NCI-H2227 (cell line): ENCODE measurements at regions not wholly inside any gene's neighbourhood (a gene's known extent, or its start where the extent isn't known, plus 50 kb on each side); places are given as distances from the start of the nearest gene placed in this dataset.

Experiments used
- DNase-seq: peaks from one replicate; lab custom pipeline; 2025; ENCODE audit not compliant: unreplicated experiment; lab: John Stamatoyannopoulos, UW

DNA sequence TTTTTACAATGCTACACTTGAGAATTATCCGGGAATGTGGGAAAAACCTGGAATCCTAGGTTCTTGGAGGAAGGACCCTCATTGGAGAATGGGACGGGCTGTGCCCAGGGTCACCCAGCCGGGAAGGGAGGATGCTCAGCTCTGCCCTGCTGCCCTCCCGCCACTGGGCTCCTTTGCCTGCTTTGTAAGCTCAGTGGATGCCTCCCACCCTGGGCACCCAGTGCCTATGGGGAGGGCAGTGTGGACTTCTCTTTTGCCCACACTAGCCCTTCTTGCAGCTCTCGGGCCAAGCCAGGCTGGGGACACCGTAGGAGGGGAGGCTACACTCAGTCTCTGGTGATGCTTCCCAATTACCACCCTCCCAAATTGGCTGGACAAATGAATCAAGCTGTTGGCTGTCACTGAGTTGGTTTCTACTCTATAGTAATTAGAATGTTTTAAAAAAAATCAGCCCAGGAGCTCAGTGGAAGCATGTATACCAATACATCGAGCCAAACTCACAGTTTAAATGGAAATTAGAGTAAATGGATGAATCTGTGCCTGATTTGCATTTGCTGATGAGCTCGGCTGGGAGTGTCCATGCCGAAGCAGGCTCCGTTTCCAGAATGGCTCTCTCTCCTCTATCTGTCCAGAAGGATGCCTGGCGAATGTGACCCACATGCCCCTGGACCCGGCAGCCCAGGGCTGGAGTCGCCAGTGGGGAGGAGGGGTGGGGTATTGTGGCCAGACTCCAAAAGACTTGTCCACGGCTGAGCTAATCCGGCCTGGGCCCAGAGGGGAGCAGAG is 317.0 kb downstream of the CTTN start:
- DNase-seq = no peak

DNA sequence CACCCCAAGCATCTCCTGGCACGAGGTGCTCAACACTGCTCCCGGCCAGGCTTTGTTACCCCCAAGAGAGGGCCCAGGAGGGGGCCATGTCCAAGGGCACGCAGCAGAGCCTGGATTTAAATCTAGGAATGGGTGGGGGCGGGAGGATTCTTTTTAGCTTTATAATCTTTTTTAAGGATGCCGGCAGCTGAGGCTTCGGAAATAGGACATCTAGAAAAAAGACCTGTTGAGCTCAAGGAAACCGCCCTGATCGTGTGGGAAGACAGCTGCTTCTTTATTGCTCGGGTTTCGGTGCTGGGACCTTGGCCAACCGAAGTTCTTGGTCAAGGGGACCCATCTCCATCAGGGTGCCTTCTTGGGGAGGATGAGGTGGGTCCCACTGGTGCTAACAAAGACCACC is 317.9 kb downstream of the CTTN start:
- no peak for DNase-seq

DNA sequence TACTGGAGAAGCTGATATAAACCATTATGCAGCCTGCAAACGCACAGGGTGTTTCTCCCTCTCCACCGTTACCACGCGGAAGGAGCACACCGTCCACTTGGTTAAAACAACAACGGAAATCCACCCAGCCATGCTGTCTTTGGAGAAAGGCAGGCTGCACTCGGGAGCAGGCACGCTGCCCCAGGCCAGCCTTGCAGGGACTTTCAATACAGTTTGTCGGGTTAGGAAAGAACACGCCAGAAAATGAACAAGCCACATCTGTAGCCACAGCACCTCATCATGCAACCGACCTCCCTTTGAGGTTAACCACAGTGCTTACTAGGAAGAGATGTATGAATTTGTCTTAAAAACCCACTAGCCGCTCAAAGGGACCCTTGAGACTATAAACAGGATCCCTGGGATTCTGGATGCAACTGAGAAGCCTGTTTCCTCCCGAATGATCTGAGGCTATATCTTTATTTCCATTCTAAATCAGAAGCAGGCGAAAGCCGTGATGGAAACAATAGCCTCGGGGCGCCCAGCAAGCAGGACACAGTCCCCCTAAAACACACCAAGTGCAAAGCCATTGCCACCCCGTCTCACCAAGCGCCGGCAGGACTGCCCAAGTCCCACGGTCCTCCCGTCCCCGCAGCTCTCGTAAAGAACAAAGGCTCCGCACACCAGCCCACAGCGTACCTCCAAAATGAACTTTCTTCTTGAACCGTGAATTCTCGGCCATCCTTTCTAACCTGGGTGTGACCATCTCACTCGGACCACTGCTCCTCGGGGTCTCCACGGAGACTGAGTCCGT is 318.9 kb downstream of the CTTN start:
- peak; percentile 58 for DNase-seq

DNA sequence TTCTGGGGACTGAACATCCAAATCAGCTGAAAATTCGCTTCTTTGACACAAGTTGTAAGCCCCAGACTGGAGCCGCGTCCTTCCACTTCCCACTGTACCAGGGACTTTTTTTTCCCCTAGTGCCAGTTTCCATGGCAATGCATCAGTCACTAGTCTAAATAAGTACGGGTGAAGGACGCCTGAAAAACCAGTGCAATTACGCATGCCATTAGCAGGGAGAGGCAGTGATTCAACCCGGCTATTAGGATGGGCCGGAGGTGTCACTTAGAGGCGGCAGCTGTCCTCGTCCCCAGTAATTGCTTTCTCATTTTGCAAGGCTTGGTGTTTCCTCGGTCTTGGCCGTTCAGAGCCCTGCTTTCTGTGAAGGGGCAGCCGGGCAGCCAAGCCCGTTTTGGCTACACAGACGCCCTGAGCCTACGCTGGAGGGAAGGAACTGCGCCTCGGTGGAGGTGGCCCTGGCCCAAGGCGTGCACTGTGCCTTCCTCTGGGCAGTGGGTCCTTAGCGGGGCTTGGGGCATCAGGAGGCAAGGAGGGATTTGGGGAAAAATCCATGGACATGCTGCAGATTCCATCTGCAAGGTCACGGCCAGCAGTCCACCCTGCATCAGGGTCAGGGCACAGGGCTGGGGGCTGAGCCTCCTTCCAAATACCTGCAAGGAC is 319.7 kb downstream of the CTTN start:
- DNase-seq = peak; percentile 93

DNA sequence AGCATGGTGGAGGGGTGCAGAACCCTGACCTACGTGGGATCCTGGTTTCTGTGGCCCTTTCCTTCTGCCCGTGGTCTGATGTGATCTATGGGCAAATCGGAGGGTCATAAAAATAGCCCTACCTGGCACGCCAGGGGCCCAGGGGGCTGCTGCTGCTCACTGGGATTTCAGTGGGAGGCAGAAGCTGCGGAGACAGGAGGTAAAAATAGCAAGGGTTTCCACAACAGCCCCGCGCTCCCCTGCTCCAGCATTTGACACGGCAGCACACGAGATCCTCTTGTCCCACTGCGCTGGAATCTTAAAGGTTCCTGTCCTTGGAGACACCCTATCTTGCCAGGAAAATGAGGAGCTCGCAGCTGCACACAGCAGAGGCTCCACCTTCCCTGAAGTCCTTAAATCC is 321.2 kb downstream of the CTTN start:
- DNase-seq = no peak

DNA sequence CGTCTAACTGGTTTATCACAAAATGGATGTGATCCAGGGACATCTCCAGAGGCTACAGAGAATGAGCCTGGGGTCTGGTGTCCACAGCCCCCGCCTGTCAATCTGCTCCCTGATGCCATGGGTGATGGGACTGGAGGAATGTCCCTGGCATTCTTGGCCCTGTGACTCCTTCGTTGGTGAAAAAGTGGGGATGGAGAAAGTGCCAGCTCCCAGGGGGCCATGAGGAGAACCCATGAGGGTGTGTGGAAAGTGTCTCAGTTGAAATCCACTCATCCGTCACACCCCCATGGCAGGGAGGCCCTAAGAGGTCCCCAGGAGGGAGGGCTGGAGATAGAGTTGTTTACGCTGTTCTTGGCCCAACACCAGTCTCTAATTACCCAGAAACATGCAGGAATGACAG is 322.0 kb downstream of the CTTN start:
- DNase-seq = no peak

DNA sequence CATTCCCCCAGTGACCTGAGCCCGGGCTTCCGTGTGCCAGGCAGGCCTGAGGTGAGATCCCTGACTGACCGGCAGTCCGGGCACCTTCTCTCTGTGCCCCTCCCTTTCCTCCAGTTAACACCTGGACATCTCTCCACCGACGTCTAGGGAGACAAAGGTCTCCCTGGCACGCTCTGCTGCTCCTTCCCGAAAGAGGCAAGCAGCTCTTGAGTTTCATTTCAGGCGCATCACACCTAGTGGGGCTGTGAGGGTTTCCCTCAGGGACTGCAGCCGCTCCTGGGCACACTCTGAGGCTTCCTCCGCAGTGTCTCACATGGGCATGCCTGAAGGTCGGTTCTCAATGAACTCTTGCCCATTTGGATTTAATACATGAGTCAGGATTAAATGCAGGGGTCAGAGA is 322.7 kb downstream of the CTTN start:
- DNase-seq = no peak

DNA sequence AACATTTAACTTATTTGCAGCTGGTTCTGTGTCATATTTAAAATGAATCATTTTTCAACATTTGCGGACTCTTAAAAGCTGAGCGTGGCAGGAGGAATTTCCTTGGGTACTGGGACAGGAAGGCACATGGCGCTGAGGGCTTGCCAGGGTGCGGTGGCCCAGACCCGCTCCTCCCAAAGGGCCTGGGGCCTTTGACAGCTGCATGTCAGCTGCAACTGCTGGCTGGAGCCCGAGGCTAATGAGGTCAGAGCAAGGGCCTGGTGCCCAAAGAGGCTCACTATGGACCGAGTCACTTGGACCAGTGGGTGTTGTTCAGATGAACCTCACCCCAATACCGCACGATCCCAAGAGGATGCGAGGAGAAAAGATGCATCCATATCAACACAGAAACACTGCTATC is 326.9 kb downstream of the CTTN start:
- no peak for DNase-seq

DNA sequence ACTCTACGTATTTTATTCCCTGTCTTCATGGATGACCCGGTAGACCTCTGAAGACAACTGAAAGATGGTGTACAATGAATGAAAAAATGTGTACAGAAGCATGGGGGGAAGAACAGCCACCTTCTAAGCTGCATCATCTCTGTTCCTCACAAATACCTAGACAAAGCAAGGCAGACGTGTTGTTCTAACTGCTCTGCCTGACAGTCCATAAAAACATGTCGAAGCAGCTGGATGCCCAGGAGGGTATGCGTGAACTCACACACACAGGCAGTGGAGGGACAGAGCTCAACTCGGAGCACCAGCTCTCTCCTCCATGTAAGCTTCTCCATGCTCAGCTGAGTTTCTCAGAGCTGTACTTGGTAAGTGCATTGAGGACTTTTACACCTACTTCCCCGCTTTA is 327.4 kb downstream of the CTTN start:
- no peak for DNase-seq

DNA sequence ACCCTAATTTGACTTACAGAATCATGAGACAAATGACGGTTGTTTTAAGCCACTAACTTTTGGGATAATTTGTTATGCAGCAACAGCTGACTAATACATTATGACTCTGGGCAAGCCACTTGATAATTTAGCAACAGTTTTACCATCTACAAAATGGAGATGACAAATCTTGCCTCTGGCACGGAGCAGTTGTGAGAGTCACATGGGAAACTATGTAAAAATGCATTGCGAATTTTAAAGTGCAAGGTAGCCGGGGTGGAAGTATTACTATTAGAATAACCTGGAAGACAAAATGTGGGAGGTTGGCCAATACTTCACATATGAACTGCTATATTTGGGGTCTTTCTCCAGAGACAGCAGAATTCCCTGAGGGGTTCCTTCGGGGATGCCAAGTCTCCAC is 328.7 kb downstream of the CTTN start:
- DNase-seq = no peak

DNA sequence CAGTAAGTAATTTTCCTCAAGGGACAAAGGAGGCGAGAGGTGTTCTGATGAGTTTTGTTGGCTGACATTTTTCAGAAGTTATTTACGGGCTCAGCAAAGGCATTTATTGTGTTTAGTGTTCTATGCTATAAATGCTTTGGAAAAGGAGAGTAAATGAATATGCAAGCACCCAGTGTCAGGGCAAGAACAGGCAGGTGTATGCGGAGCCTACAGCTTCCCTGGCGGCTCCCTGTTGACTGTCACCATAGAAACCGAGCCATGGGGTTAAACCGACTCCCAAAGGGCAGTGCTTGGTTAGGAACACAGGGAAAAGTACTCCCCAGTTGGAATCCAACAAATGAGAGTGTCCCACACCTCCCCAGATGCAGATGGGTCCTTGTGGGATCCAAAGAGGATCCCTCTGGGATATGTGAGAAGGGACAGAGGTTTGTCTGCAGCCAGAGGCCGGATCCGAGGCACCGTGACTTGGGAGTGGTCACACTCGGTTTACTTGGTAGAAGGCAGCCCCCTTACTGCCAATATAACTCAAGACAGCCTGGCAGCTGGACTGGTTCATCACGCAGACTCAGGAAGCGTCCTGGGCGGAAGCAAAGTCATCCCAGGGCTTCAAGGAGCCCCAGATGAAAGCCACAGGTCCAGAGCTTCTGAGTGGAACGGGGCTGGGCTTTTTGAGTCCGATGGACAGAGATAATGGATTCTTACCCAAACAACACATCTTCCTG is 329.7 kb downstream of the CTTN start:
- DNase-seq = peak; percentile 34

DNA sequence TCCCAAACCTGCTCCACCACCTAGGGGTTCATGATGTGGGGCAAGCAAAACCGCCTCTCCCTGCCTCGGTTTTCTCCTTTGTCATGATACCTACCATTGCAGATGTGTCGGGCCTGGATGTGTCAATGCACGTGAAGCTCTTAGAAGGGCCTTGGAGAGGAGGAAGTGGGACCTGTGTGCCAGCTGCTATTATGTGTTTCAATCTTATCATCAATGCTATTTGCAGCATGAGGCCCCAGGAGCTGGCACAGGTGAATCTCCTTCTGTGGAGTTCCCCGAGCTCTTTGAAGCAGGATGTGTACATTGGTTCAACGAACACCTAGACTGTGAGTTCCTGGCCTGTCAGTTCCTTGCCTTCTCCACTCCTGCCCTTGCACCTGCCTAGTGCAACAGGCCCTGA is 331.6 kb downstream of the CTTN start:
- no peak for DNase-seq

DNA sequence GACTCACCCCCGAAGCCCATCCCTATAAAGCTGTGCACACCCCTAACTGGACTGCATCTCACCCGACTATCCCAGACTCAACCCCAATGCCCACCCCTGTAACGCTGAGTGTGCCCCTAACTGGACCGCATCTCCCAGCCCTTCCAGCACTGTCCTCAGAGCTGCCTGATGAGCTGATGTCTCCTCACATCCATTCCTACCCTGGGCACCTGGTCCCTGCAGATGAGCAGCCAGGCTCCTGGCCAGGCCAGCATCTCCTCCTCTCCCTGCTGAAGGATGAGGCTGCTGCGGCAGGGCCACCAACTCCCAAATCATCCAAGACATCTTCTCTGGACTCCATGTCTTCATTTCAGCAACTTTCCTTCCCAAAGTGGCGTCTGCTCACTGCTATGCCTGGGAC is 332.1 kb downstream of the CTTN start:
- no peak for DNase-seq

DNA sequence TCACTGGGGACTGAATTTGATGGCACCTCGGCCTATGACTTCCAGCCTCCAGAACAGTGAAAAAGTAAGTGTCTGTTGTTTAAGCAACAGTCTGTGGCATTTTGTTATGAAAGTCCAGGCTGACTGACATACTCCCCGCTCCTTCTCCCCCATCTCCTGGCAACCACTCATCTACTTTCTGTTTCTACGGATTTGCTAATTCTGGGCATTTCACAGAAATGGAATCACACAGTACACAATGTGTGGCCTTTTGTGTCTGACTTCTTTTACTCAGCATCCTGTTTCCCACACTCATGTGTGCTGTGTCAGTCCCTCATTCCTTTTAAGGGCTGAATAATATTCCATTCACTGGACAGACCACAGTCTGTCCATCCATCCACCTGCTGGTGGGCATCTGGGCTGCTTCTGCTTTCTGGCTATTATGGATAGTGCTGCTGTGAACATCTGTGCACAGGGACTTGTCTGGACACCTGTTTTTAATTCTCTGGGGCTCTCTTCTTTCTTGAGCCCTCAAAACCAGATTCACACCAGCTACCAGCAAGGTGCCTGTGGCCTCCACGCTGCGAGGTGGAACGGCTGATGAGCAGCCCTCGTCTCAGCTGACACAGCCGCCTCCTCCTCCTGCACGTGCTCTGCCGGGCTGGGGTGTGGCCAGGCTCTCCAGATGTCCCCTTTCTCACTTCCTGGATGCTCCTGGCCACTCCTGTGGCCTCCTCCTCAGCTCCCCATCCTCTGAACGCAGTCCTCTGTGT is 333.1 kb downstream of the CTTN start:
- DNase-seq = no peak

DNA sequence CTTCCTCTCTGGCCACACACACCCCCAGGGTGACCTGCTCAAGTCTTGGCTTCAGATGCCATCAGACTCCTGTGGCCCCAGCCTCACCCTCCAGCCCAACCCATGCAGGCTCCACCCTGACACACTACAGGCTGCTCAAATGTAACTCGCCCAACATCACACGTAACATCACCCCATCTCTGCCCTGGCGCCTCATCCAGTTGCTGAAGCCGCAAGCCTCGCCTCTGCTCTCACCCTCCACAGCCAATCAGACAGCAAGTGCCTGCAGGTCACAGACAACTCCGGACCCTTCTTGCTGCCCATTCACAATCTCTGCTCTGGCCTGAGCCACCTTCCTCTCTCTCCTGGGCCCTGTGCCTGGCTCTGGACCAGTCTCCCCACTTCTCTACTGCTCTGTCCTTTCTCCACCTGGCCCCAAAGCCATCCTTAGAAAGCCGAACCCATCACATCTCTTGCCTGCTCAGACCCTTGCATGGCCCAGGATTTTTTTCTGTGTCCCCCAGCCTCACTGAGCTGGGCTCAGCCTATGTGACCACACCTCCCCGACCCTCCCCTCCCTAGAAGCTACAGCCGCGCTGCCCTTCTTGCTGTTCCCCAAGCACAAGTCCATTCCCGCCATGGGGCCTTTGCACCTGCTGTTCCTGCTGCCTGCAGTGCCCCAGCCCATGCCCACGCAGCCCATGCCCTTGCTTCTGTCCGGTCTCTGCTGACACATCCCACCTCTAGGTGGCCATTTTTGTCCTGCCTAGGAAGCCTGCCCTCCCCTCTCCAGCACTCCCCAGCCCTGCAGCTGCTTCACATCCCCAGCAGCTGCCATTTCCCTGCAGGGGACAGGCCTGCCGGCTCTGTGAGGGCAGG is 333.9 kb downstream of the CTTN start:
- DNase-seq = no peak

DNA sequence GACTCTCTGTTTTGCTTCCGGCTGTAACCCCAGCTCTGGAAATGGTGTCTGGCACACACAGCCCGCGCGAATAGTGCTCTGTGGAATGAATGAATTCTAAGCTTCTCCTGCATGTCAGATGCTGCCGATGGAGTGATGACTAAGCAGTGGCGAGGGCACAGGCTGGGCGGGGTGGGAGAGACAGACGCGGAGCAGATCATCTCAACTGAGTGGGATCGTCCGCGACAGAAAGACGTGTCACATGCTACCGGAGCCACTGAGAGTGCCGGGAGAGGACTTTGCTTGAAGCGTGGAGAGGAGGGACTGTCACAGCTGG is 334.5 kb downstream of the CTTN start:
- no peak for DNase-seq

DNA sequence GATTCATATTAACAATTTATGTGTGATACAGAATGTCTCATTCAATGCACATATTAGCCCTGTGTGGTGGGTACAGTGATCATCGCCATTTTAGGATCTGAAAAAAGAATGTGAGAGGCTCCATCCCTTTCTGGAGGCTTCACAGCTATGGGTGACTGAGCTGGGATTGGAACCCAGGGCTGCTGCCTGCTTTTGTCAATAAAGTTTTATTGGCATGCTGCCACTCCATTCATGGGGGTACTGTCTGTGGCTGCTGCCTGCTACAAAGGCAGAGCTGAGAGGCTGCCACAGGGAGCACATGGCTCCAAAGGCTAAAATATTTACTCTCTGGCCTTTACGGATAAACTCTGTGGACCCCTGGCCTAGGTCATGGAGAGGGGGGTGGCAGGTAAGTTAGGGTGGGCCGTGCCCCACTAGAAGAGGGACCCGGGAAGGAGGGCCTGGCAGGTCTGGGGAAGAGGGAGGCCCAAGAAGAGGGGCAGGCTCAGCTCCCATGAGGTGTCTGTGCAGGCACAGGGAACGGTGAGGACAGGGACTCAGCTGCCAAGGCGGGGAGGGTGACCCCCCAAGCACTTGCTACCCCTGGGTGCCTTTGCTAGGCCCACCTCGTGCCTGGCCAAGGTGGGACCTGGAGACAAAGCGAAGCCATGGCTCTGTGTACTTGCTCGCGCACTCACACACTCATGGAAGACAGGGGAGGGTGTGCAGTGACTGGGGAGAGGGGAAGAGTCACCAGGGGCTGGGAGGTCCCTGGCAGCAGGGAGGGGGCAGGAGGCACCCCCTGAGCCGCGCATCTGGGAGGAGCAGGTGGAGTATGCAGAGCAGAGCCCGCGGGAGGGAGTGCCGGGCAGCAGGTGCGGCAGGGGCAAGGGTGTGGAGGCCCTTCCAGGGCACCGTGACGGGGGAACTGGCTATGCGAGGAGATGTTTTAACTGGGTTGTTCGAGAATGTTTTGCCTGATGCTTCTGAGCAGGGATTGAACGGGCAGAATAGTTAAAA is 335.3 kb downstream of the CTTN start:
- DNase-seq = no peak

DNA sequence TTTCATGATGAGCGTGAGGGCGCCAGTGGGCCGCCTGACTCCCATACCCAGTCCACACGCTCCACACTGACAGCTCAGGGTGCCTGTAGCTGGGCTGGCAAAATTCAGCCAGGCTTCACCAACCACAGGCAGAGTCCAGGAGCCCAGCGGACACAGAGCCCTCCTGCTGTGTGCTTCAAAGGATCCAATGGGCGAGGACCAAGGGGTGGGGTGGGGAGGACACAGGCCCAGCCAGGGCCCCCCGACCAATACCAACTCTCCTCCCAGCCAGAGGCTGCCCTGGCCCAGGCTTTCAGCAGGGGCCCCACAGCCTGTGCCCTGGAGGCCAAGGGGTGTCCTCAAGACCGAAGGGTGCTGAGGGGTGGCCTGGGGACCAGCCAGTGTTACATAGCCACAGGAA is 336.1 kb downstream of the CTTN start:
- no peak for DNase-seq

DNA sequence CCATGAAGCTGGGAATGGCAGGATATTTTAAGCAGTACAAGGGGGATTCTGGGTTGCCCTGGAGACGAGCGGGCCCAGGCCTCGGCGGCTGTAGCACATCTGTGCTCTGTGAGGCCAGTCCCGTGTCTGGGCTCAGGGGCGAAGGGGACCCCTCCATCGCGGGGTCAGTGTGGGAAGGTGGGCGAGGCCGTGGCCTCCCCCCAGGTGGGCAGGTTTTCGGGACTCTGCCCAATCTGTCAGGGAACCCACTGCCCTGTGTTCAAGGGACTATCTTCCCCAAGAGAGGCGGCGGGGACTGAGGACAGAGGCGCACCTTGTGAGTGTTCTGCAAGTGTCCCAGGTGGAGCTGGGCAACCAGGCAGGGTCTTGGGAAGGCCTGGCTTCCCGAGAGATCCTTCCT is 336.6 kb downstream of the CTTN start:
- no peak for DNase-seq
